Endothelial cell of umbilical vein (primary cell): ENCODE measurements at regions not wholly inside any gene's neighbourhood (a gene's known extent, or its start where the extent isn't known, plus 50 kb on each side); places are given as distances from the start of the nearest gene placed in this dataset.

Source experiments
- CTCF ChIP-seq, 2 donors: IDR thresholded peaks; 1 replicate in 1 of 2; 2 replicates in 1 of 2; pipeline ENCODE4 v1.5.1; 2011; ENCODE audit warnings: low read length in 2 of 2, mild to moderate bottlenecking in 2 of 2, moderate library complexity in 2 of 2, control low read depth in 1 of 2, inconsistent platforms in 1 of 2, low read depth in 1 of 2; ENCODE audit not compliant: insufficient read depth in 1 of 2; ENCODE audit errors: extremely low read depth in 1 of 2
- EZH2 ChIP-seq: IDR thresholded peaks from 2 replicates; pipeline ENCODE4 v1.6.1; 2012; ENCODE audit warnings: borderline replicate concordance, low read depth, mild to moderate bottlenecking, moderate library complexity, low read length, inconsistent platforms; ENCODE audit not compliant: severe bottlenecking
- FOS ChIP-seq: IDR thresholded peaks from 2 replicates; pipeline ENCODE4 v1.6.1; 2011; ENCODE audit warnings: mild to moderate bottlenecking, low read length, moderate library complexity, borderline replicate concordance; ENCODE audit not compliant: insufficient read depth
- POLR2A ChIP-seq: IDR thresholded peaks from 2 replicates; pipeline ENCODE4 v1.6.1; 2012; ENCODE audit warnings: low read depth, mild to moderate bottlenecking, control low read depth, low read length
- POLR2AphosphoS5 ChIP-seq: IDR thresholded peaks from 2 replicates; pipeline ENCODE4 v1.6.1; 2012; ENCODE audit warnings: low read depth, mild to moderate bottlenecking, control low read depth, low read length, moderate library complexity; ENCODE audit not compliant: insufficient read depth

GRCh38 chr11:38384568-38384967 lies 1786.5 kb upstream of the RAG2 start:
- TF ChIP-seq POLR2AphosphoS5 (no peak), CTCF (IDR thresholded peaks at IDR 0.05; ENCODE audit: extremely low read depth in 1 of 2, insufficient read depth in 1 of 2, low read depth in 1 of 2, low read length in 2 of 2) (no peak), POLR2A (no peak), EZH2 (no peak), FOS (no peak)
